ENCODE measurements at regions not wholly inside any gene's neighbourhood (a gene's known extent, or its start where the extent isn't known, plus 50 kb on each side); places are given as distances from the start of the nearest gene placed in this dataset.
"Not testable (repeated sequence)": the region's sequence is repeated elsewhere in the genome, so short reads cannot be mapped to it uniquely, and the experiment has no call there.

DNA sequence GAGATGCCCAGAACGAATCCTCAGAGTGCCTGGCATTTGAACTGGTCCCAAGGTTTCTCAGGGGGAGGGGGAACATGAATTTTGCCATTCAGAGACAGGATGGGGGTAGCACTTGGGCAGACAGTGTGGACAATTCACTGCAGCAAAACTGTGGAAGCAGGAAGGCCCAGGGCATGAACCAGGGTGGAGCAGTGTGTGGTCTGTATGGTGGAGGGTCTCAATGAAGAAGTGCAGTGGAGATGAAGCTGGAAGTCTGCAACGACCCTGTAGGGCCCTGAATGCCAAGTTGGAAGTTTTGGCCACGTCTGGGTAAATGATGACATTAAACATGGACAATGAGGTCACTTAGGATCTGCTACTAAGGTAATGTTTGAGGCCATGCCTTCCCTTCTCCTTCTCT lies 273.9 kb downstream of the CDK5RAP2 start:
- Histone ChIP-seq H4K91ac (ENCODE audit: insufficient read length, low read depth, low read length) (no peak overlapping the region), H3K27me3 (ENCODE audit: insufficient read depth, low read length) (no peaks in the 10 kb centered on the region), H3K4ac (ENCODE audit: low read depth, low read length) (no peak overlapping the region), H4K5ac (ENCODE audit: insufficient read length, low read depth, low read length) (no peak overlapping the region), H3K56ac (ENCODE audit: insufficient read length, low read depth, low read length) (no peak overlapping the region), H3K79me1 (ENCODE audit: insufficient read depth, low read depth, low read length, poor library complexity, severe bottlenecking) (no peaks in the 10 kb centered on the region), H2BK12ac (ENCODE audit: insufficient read length, low read depth, low read length) (no peak overlapping the region), H3K79me2 (ENCODE audit: insufficient read depth, low read length) (no peaks in the 10 kb centered on the region), H3K27ac (ENCODE audit: insufficient read length, low read depth, low read length) (no peak overlapping the region), H3K4me1 (ENCODE audit: insufficient read depth, low read length) (peaks cover 5% of the 10 kb centered on the region; the same call in 1 of the 2 replicates), H3K23ac (ENCODE audit: insufficient read length, low read depth, low read length) (no peak overlapping the region), H3K14ac (ENCODE audit: insufficient read depth, low read length) (no peak overlapping the region), H3T11ph (ENCODE audit: low read length) (no peak overlapping the region), H3K9ac (ENCODE audit: extremely low read depth, insufficient read length, low read length) (no peak overlapping the region), H3K23me2 (ENCODE audit: insufficient read length, low read depth, low read length, poor library complexity, severe bottlenecking) (no peaks in the 10 kb centered on the region), H2AK5ac (ENCODE audit: insufficient read length, low read length) (no peak overlapping the region), H3K4me2 (ENCODE audit: insufficient read depth, insufficient read length, low read length) (no peak overlapping the region), H2AFZ (ENCODE audit: low read length) (no peak overlapping the region), H2BK15ac (ENCODE audit: low read depth, low read length) (no peak overlapping the region), H2BK20ac (ENCODE audit: low read depth, low read length, poor library complexity, severe bottlenecking) (no peak overlapping the region), H4K8ac (replicated peaks; ENCODE audit: insufficient read length, low read depth, low read length) (no peak overlapping the region), H3K9me3 (ENCODE audit: control insufficient read depth, low read depth, low read length) (no peaks in the 10 kb centered on the region), H2BK5ac (ENCODE audit: insufficient read length, low read length) (no peak overlapping the region), H2BK120ac (ENCODE audit: low read depth, low read length, poor library complexity, severe bottlenecking) (no peak overlapping the region), H3K18ac (ENCODE audit: insufficient read length, low read depth, low read length) (no peak overlapping the region), H4K20me1 (ENCODE audit: control insufficient read depth, insufficient read depth, insufficient read length) (no peaks in the 10 kb centered on the region)
- Mint-ChIP-seq H3K9me3 (peaks cover 3 to 4% of the 10 kb centered on the region in 2 experiments; a peak in 2 of 5 replicates), H3K36me3 (ENCODE audit: insufficient read depth in 1 of 3, low read depth in 3 of 3) (no peaks in the 10 kb centered on the region; a peak in 1 of 7 replicates), H3K27me3 (ENCODE audit: low read depth) (peaks cover 3% of the 10 kb centered on the region), H3K27ac (no peak overlapping the region), H3K4me3 (no peak overlapping the region), H3K4me1 (peaks cover 17 to 18% of the 10 kb centered on the region in 2 experiments)
- no peak for DNase-seq
- TF ChIP-seq CTCF (conservative IDR thresholded peaks at IDR 0.05): no peak
- no CpG with 5 or more reads among the region's 3 CpGs for WGBS (ENCODE audit: extremely low coverage, insufficient read length, low lambda C conversion rate)

DNA sequence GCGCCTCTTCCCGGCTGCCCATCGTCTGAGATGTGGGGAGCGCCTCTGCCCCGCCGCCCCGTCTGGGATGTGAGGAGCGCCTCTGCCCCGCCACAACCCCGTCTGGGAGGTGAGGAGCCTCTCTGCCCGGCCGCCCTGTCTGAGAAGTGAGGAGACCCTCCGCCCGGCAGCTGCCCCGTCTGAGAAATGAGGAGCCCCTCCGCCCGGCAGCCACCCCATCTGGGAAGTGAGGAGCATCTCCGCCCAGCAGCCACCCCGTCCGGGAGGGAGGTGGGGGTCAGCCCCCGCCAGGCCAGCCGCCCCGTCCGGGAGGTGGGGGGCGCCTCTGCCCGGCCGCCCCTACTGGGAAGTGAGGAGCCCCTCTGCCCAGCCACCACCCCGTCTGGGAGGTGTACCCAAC lies 275.1 kb downstream of the CDK5RAP2 start:
- not testable (repeated sequence) for H3K4me1 ChIP-seq (ENCODE audit: insufficient read depth, low read length); H3K27me3 Mint-ChIP-seq (ENCODE audit: low read depth)
- no CpG with 5 or more reads among the region's 28 CpGs for WGBS (ENCODE audit: extremely low coverage, insufficient read length, low lambda C conversion rate)

More for the DNA sequence above, 275.1 kb downstream of the CDK5RAP2 start:
- not testable (repeated sequence) for H4K5ac ChIP-seq (ENCODE audit: insufficient read length, low read depth, low read length); H2BK5ac ChIP-seq (ENCODE audit: insufficient read length, low read length); H3K79me1 ChIP-seq (ENCODE audit: insufficient read depth, low read depth, low read length, poor library complexity, severe bottlenecking); DNase-seq; H2BK120ac ChIP-seq (ENCODE audit: low read depth, low read length, poor library complexity, severe bottlenecking); H3K27ac Mint-ChIP-seq; H2BK12ac ChIP-seq (ENCODE audit: insufficient read length, low read depth, low read length); H3K18ac ChIP-seq (ENCODE audit: insufficient read length, low read depth, low read length); H3T11ph ChIP-seq (ENCODE audit: low read length); H2BK20ac ChIP-seq (ENCODE audit: low read depth, low read length, poor library complexity, severe bottlenecking); H3K9me3 Mint-ChIP-seq; H3K9ac ChIP-seq (ENCODE audit: extremely low read depth, insufficient read length, low read length); H3K4ac ChIP-seq (ENCODE audit: low read depth, low read length); H3K23me2 ChIP-seq (ENCODE audit: insufficient read length, low read depth, low read length, poor library complexity, severe bottlenecking); H3K4me2 ChIP-seq (ENCODE audit: insufficient read depth, insufficient read length, low read length); H3K27ac ChIP-seq (ENCODE audit: insufficient read length, low read depth, low read length); H3K56ac ChIP-seq (ENCODE audit: insufficient read length, low read depth, low read length); H3K79me2 ChIP-seq (ENCODE audit: insufficient read depth, low read length); H2AK5ac ChIP-seq (ENCODE audit: insufficient read length, low read length); H4K20me1 ChIP-seq (ENCODE audit: control insufficient read depth, insufficient read depth, insufficient read length); H3K23ac ChIP-seq (ENCODE audit: insufficient read length, low read depth, low read length); H3K27me3 ChIP-seq (ENCODE audit: insufficient read depth, low read length); H3K9me3 ChIP-seq (ENCODE audit: control insufficient read depth, low read depth, low read length); H2AFZ ChIP-seq (ENCODE audit: low read length); H3K4me3 Mint-ChIP-seq; H3K36me3 Mint-ChIP-seq (ENCODE audit: insufficient read depth in 1 of 3, low read depth in 3 of 3); H4K8ac ChIP-seq (replicated peaks; ENCODE audit: insufficient read length, low read depth, low read length); H2BK15ac ChIP-seq (ENCODE audit: low read depth, low read length); H3K14ac ChIP-seq (ENCODE audit: insufficient read depth, low read length); H4K91ac ChIP-seq (ENCODE audit: insufficient read length, low read depth, low read length)
- H3K4me1 Mint-ChIP-seq: peaks cover 17 to 18% of the 10 kb centered on the region in 2 experiments

Measured in H9 (cell line).